ENCODE measurements at regions not wholly inside any gene's neighbourhood (a gene's known extent, or its start where the extent isn't known, plus 50 kb on each side); places are given as distances from the start of the nearest gene placed in this dataset.

DNA sequence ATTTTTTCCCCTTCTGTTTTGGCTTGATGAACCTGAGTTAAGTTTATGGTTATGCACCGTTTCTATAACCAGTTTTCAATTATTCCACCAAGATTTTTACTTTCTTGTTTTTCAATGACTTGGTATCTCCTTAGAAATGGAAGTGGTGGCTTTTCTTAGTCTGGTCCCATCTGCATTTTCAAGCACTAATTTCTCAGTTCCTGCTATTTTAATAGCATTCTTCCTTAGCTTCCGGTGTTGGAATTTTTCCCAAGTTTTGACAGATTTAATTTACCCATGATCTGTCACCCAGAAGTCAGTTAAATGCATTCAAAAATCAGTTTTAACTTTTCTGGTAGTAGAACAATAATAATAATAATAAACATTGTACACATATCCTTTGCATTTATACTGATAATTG is 184.6 kb upstream of the OLFM3 start:
- TF ChIP-seq CTCF (IDR thresholded peaks at IDR 0.05; ENCODE audit: control extremely low read depth in 1 of 3, insufficient read depth in 1 of 3, low read depth in 1 of 3, low read length in 3 of 3): no peak
- TF ChIP-seq EP300 (IDR thresholded peaks at IDR 0.05; ENCODE audit: borderline replicate concordance in 1 of 2, low read depth in 2 of 2, low read length in 2 of 2): no peak
- TF ChIP-seq TCF12 (IDR thresholded peaks at IDR 0.05; ENCODE audit: low read depth, low read length): no peak
- TF ChIP-seq, protein P1, sequence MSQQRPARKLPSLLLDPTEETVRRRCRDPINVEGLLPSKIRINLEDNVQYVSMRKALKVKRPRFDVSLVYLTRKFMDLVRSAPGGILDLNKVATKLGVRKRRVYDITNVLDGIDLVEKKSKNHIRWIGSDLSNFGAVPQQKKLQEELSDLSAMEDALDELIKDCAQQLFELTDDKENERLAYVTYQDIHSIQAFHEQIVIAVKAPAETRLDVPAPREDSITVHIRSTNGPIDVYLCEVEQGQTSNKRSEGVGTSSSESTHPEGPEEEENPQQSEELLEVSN (IDR thresholded peaks at IDR 0.05): no peak
- TF ChIP-seq POLR2AphosphoS5 (IDR thresholded peaks at IDR 0.05; ENCODE audit: low read depth, low read length): no peak
- TF ChIP-seq EZH2 (IDR thresholded peaks at IDR 0.05; ENCODE audit: low read depth, low read length, severe bottlenecking): no peak

Data from H1 (cell line).